ENCODE measurements at regions not wholly inside any gene's neighbourhood (a gene's known extent, or its start where the extent isn't known, plus 50 kb on each side); places are given as distances from the start of the nearest gene placed in this dataset.

DNA sequence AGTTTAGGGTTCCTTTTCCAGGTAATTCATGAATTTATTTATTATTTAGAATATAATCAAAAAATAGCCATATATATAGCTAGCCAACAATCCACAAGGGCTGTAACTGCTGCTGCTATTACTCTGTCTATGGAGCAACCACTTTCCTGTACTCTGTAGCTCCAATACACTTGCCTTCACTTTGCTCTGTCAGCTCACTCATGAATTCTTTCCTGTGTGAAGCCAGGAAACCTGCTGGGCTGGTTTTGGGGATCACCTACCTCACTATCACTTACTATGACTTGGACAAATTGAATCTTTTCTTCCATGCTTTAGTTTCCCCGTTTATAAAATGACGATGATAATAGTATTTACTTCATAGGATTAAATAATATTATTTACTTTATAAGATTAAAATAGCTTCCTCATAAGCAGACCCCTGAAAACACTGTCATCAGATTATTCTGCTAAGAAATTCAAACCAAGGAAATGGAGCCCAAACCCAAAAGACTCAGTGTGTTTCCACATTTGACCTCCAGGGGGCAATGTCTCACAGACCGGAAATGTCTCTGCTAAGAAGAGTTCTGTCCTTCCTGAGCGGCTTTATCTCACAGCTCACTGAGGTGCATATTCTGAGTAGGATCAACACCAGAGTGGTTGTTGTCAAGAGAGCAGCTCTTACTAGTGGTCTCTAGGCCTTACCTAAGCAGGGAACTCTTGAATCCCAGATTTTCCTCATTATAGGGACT, 457.1 kb downstream of the DAD1 start:
- TF ChIP-seq, protein P1, sequence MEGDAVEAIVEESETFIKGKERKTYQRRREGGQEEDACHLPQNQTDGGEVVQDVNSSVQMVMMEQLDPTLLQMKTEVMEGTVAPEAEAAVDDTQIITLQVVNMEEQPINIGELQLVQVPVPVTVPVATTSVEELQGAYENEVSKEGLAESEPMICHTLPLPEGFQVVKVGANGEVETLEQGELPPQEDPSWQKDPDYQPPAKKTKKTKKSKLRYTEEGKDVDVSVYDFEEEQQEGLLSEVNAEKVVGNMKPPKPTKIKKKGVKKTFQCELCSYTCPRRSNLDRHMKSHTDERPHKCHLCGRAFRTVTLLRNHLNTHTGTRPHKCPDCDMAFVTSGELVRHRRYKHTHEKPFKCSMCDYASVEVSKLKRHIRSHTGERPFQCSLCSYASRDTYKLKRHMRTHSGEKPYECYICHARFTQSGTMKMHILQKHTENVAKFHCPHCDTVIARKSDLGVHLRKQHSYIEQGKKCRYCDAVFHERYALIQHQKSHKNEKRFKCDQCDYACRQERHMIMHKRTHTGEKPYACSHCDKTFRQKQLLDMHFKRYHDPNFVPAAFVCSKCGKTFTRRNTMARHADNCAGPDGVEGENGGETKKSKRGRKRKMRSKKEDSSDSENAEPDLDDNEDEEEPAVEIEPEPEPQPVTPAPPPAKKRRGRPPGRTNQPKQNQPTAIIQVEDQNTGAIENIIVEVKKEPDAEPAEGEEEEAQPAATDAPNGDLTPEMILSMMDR (IDR thresholded peaks at IDR 0.05; ENCODE audit: low read depth, low read length, poor library complexity, severe bottlenecking) = peak; percentile 69
- no peak for TF ChIP-seq EZH2phosphoT487 (IDR thresholded peaks at IDR 0.05; ENCODE audit: borderline replicate concordance, low read length)

Measured in DOHH2 (cell line).